GM12874 (cell line): ENCODE measurements at regions not wholly inside any gene's neighbourhood (a gene's known extent, or its start where the extent isn't known, plus 50 kb on each side); places are given as distances from the start of the nearest gene placed in this dataset.

ENCODE experiments used
- CTCF ChIP-seq: IDR thresholded peaks from 2 replicates; pipeline ENCODE4 v1.5.1; 2011; ENCODE audit warnings: low read depth, mild to moderate bottlenecking, control low read depth, low read length, moderate library complexity; ENCODE audit not compliant: insufficient read depth

- no peak for TF ChIP-seq CTCF
Observed at GRCh38 chr6:28809947-28810658, 113.7 kb downstream of the TRIM27 start.

DNA sequence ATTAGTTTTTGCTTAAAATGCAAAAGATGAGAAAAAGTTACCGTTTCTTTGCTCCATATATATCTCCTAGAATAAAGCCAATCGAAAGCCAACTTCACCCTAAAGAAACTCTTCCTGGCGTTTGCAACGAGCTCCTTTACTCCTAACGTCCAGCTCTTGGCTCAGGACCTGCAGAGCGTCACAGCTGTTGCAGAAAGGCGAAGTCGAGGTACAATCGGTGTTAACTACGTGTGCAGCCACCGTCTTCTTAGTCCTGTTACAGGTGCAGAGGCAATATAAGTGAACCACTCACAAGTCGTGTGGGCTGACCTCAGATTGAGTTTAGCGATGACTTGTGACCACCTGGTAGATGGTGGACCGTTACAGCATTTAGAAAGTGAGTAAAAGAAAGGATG is 113.1 kb downstream of the TRIM27 start:
- no peak for TF ChIP-seq CTCF

GRCh38 chr6:28811873-28812272 is 111.9 kb downstream of the TRIM27 start:
- TF ChIP-seq CTCF = no peak

GRCh38 chr6:28812778-28813569 is 110.8 kb downstream of the TRIM27 start:
- TF ChIP-seq CTCF = no peak

DNA sequence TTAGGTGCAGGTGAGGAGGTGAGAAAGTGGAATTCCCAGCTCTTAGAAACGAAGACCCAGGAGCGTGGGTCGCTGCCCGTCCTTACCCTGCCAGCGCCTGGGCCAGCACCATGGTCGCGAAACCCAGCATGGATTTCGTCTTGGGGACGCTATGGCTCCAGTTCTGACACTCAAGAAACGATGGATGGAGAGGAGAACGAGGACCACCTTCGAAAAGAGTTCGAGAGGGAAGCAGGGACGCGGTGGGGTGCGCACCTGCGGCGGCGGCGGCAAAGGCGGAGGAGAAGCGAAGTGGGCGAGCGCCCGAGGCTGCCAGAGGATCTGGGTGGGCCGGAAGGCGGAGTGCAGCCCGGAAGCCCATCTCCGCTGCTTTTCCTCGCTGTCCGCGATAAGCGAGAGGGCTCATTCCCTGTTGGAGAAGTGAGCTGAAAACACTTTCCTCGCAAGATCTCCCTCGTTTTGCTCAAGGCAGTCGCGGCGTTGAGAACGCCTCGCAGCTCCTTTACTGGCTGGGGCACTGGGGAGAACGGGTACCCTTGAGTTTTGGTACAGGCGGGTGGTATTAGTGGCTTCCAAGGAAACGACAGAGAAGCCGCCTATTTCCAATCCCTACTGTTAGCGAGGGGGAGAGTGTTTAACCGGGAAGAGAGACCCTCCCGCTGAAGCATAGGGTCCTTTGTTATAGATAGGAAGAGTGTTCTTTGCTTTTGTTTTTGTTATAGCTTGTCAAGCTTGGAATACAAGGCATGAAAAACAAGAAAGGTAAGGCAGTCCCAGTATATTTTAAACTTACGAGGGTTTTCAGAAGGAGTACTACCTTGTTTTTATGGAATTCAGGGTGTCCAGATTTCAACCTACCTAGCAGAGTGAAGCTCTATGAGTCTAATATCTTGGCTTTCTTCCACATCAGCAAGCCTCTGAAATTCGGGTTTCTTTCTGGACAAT is 109.5 kb downstream of the TRIM27 start:
- no peak for TF ChIP-seq CTCF

- TF ChIP-seq CTCF = no peak
Observed at GRCh38 chr6:28816339-28816908, 107.4 kb downstream of the TRIM27 start.
